SK-N-SH (cell line): ENCODE measurements at regions not wholly inside any gene's neighbourhood (a gene's known extent, or its start where the extent isn't known, plus 50 kb on each side); places are given as distances from the start of the nearest gene placed in this dataset.

Experiments used
- CTCF ChIA-PET: fragments of 300-600, 350-600 bp; formaldehyde crosslinking; extraction: SDS; loops from one replicate; lab custom pipeline; 2021; lab: Yijun Ruan, JAX
- POLR2A ChIA-PET: fragments of 350-600 bp; sonication (Branson Sonifier 250); formaldehyde crosslinking; extraction: SDS; loops from one replicate; lab custom pipeline; 2020; ENCODE audit warnings: antibody characterized with exemption, inconsistent platforms; lab: Yijun Ruan, JAX
- DNase-seq: peaks from one replicate; pipeline ENCODE4 v3.0.0; 2012
- H2AFZ ChIP-seq: fragments of 200-600 bp; sonication (generic); 2 replicates; pipeline ENCODE4 v1.8.1; 2016; ENCODE audit warnings: antibody characterized with exemption, mild to moderate bottlenecking, low read depth
- H3F3A ChIP-seq: fragments of 200-600 bp; sonication (generic); replicated peaks from 2 replicates; pipeline ENCODE3; 2016; ENCODE audit warnings: antibody characterized with exemption, mild to moderate bottlenecking; ENCODE audit not compliant: insufficient read depth
- H3K27ac ChIP-seq, 2 experiments: fragments of 200-500 bp in 1 of 2; fragments of 200-600 bp in 1 of 2; sonication (Bioruptor generic) in 1 of 2; sonication (generic), shearing (Covaris generic) in 1 of 2; 2 replicates each; pipeline versions ENCODE4 v1.5.1 to v1.6.1; 2014 to 2016; ENCODE audit warnings: low read depth in 2 of 2, inconsistent platforms in 1 of 2, low read length in 1 of 2, mild to moderate bottlenecking in 1 of 2, mixed read lengths in 1 of 2
- H3K27me3 ChIP-seq: fragments of 200-600 bp; sonication (generic), shearing (Covaris generic); 2 replicates; pipeline ENCODE4 v1.6.1; 2016; ENCODE audit warnings: mixed run types; ENCODE audit not compliant: insufficient read depth
- H3K36me3 ChIP-seq, 2 experiments: fragments of 200-500 bp in 1 of 2; fragments of 200-600 bp in 1 of 2; sonication (Bioruptor generic) in 1 of 2; sonication (generic) in 1 of 2; replicated peaks in 1 of 2; 2 replicates each; pipeline versions ENCODE3 to v1.5.1; 2014 to 2016; ENCODE audit warnings: low read length in 1 of 2, mild to moderate bottlenecking in 1 of 2; ENCODE audit not compliant: insufficient read depth in 2 of 2, control insufficient read depth in 1 of 2
- H3K4me1 ChIP-seq, 2 experiments: fragments of 200-500 bp in 1 of 2; fragments of 200-600 bp in 1 of 2; sonication (Bioruptor generic) in 1 of 2; sonication (generic), shearing (Covaris generic) in 1 of 2; 2 replicates each; pipeline versions ENCODE4 v1.5.1 to v1.6.1; 2014 to 2016; ENCODE audit warnings: low read depth in 1 of 2, low read length in 1 of 2, mixed run types in 1 of 2; ENCODE audit not compliant: insufficient read depth in 2 of 2, control insufficient read depth in 1 of 2
- H3K4me2 ChIP-seq: fragments of 200-600 bp; sonication (generic), shearing (Covaris generic); 2 replicates; pipeline ENCODE4 v1.6.1; 2017; ENCODE audit warnings: mixed run types
- H3K4me3 ChIP-seq, 2 experiments: fragments of 200-500 bp in 1 of 2; fragments of 200-600 bp in 1 of 2; sonication (Bioruptor generic) in 1 of 2; sonication (generic), shearing (Covaris generic) in 1 of 2; 2 replicates each; pipeline versions ENCODE4 v1.5.1 to v1.8.1; 2014 to 2016; ENCODE audit warnings: low read depth in 2 of 2, inconsistent platforms in 1 of 2, low read length in 1 of 2, mild to moderate bottlenecking in 1 of 2, mixed read lengths in 1 of 2, moderate library complexity in 1 of 2
- H3K79me2 ChIP-seq: fragments of 200-600 bp; sonication (generic); 2 replicates; pipeline ENCODE4 v1.8.1; 2017; ENCODE audit warnings: mild to moderate bottlenecking; ENCODE audit not compliant: insufficient read depth
- H3K9ac ChIP-seq: fragments of 200-600 bp; sonication (generic); 2 replicates; pipeline ENCODE4 v1.6.1; 2017; ENCODE audit warnings: mixed run types
- H3K9me2 ChIP-seq: fragments of 200-600 bp; sonication (generic); 2 replicates; pipeline ENCODE4 v1.6.1; 2017; ENCODE audit warnings: mixed run types
- H3K9me3 ChIP-seq: fragments of 200-600 bp; sonication (generic); 2 replicates; pipeline ENCODE4 v1.6.1; 2017; ENCODE audit warnings: mixed run types, mild to moderate bottlenecking, moderate library complexity
- H4K20me1 ChIP-seq: fragments of 200-600 bp; sonication (generic); 2 replicates; pipeline ENCODE4 v1.6.1; 2017; ENCODE audit warnings: mild to moderate bottlenecking, mixed run types; ENCODE audit not compliant: insufficient read depth
- CHD2 ChIP-seq: fragments of 150-350 bp; IDR thresholded peaks from 2 replicates; pipeline ENCODE4 v1.6.1; 2018; ENCODE audit warnings: low read length; ENCODE audit not compliant: partially characterized antibody
- GATA2 ChIP-seq: sonication (generic); formaldehyde crosslinking; IDR thresholded peaks from 2 replicates; pipeline ENCODE4 v1.5.0; 2020; ENCODE audit warnings: mild to moderate bottlenecking, missing genetic modification reagents
- NRF1 ChIP-seq: IDR thresholded peaks from 2 replicates; pipeline ENCODE4 v1.6.1; 2012; ENCODE audit warnings: low read depth, mild to moderate bottlenecking, low read length
- RCOR1 ChIP-seq: fragments of 150-350 bp; IDR thresholded peaks from 2 replicates; pipeline ENCODE4 v1.6.1; 2017; ENCODE audit warnings: antibody characterized with exemption, low read length
- RXRA ChIP-seq: IDR thresholded peaks from 2 replicates; pipeline ENCODE4 v1.4.0; 2012; ENCODE audit warnings: low read depth, mild to moderate bottlenecking, borderline replicate concordance
- TCF12 ChIP-seq: IDR thresholded peaks from 2 replicates; pipeline ENCODE4 v1.4.0; 2012
- TEAD4 ChIP-seq: IDR thresholded peaks from 2 replicates; pipeline ENCODE4 v1.4.0; 2012; ENCODE audit warnings: mild to moderate bottlenecking, borderline replicate concordance; ENCODE audit not compliant: insufficient read depth
- YY1 ChIP-seq: IDR thresholded peaks from 2 replicates; pipeline ENCODE4 v1.4.0; 2012; ENCODE audit warnings: low read depth, mild to moderate bottlenecking
- WGBS: methylation state at CpG from one replicate; pipeline ENCODE4 v1.1.6; 2017; ENCODE audit warnings: low lambda C conversion rate; 5-methylcytosine and 5-hydroxymethylcytosine counted together
- TF ChIP-seq, protein P1 (sequence below): IDR thresholded peaks from 2 replicates; pipeline ENCODE4 v1.6.1; 2012; ENCODE audit warnings: mild to moderate bottlenecking, low read depth, low read length, moderate library complexity
- TF ChIP-seq, protein P2 (sequence below): fragments of 200-600 bp; sonication (generic); IDR thresholded peaks from 2 replicates; pipeline ENCODE4 v1.6.1; 2017; ENCODE audit warnings: antibody characterized with exemption, mild to moderate bottlenecking, moderate library complexity
- TF ChIP-seq, protein P3 (sequence below): fragments of 150-350 bp; IDR thresholded peaks from 2 replicates; pipeline ENCODE4 v1.6.1; 2017; ENCODE audit warnings: antibody characterized with exemption, low read length, low read depth, borderline replicate concordance
- TF ChIP-seq, protein P4 (sequence below): IDR thresholded peaks from 2 replicates; pipeline ENCODE4 v1.4.0; 2012; ENCODE audit warnings: low read depth, borderline replicate concordance

DNA sequence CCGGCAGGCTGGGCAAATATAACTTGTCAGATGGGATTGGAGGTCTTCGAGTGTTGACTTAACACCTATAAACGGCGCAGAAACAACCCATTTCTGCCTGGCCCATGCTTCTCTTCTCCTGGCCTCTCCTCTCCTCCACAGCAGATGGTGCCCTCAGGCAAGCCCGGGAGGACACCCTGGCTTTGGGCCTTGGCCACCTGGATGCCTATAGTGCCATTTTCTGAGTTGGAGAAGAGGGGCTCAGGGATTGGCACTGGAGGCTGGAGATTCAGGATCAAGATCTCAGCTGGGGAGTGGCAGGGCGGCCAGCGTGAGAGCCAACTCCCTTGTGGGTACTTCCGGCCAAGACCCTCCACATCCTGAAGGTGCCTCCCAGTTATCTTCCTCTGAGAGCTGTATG is 211.9 kb upstream of the PMEPA1 start (continued):
- TF ChIP-seq, protein P1, sequence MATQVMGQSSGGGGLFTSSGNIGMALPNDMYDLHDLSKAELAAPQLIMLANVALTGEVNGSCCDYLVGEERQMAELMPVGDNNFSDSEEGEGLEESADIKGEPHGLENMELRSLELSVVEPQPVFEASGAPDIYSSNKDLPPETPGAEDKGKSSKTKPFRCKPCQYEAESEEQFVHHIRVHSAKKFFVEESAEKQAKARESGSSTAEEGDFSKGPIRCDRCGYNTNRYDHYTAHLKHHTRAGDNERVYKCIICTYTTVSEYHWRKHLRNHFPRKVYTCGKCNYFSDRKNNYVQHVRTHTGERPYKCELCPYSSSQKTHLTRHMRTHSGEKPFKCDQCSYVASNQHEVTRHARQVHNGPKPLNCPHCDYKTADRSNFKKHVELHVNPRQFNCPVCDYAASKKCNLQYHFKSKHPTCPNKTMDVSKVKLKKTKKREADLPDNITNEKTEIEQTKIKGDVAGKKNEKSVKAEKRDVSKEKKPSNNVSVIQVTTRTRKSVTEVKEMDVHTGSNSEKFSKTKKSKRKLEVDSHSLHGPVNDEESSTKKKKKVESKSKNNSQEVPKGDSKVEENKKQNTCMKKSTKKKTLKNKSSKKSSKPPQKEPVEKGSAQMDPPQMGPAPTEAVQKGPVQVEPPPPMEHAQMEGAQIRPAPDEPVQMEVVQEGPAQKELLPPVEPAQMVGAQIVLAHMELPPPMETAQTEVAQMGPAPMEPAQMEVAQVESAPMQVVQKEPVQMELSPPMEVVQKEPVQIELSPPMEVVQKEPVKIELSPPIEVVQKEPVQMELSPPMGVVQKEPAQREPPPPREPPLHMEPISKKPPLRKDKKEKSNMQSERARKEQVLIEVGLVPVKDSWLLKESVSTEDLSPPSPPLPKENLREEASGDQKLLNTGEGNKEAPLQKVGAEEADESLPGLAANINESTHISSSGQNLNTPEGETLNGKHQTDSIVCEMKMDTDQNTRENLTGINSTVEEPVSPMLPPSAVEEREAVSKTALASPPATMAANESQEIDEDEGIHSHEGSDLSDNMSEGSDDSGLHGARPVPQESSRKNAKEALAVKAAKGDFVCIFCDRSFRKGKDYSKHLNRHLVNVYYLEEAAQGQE: no peak
- no peak for TF ChIP-seq YY1
- TF ChIP-seq TEAD4: no peak
- TF ChIP-seq, all 33 proteins: peak for 0

DNA sequence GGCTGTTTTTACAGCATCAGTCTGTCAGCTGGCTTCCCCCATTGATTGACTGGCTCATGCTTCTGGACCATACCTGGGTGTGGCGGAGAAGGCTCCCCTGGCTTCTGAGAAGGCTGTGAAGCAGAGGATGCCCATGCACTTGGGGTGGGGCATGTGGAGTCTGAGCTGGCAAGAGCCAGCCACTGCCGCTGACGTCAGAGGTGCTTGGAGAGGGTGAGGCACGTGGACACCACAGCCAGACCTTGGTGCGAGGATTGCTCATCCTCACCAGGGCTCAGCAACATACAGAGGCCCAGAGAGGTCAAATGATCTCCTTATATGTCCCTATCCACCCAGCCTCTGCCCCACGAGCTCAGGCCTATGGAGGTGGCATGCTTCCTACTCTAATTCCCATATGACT is 211.2 kb upstream of the PMEPA1 start:
- H3K4me1 ChIP-seq: peaks cover 0 to 4% of the 10 kb centered on the region in 2 experiments; a peak in 1 of 4 replicates
- TF ChIP-seq, protein P2, sequence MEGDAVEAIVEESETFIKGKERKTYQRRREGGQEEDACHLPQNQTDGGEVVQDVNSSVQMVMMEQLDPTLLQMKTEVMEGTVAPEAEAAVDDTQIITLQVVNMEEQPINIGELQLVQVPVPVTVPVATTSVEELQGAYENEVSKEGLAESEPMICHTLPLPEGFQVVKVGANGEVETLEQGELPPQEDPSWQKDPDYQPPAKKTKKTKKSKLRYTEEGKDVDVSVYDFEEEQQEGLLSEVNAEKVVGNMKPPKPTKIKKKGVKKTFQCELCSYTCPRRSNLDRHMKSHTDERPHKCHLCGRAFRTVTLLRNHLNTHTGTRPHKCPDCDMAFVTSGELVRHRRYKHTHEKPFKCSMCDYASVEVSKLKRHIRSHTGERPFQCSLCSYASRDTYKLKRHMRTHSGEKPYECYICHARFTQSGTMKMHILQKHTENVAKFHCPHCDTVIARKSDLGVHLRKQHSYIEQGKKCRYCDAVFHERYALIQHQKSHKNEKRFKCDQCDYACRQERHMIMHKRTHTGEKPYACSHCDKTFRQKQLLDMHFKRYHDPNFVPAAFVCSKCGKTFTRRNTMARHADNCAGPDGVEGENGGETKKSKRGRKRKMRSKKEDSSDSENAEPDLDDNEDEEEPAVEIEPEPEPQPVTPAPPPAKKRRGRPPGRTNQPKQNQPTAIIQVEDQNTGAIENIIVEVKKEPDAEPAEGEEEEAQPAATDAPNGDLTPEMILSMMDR: no peak
- TF ChIP-seq TCF12 (no peak), CHD2 (no peak), RCOR1 (no peak), NRF1 (no peak), RXRA (no peak), GATA2 (no peak)
- no peaks in the 10 kb centered on the region; the same call in 1 of the 2 replicates for H3K27me3 ChIP-seq
- H3K36me3 ChIP-seq: no peaks in the 10 kb centered on the region
- H3K9me2 ChIP-seq: no peaks in the 10 kb centered on the region
- no peak overlapping the region for H3K4me3 ChIP-seq
- no peak overlapping the region for H3K27ac ChIP-seq
- CTCF ChIA-PET: no interaction called here
- H3K4me2 ChIP-seq: no peak overlapping the region
- DNase-seq: no peak
- POLR2A ChIA-PET: no interaction called here
- no peak overlapping the region for H2AFZ ChIP-seq
- no peak overlapping the region for H3K9ac ChIP-seq
- H3K79me2 ChIP-seq: no peaks in the 10 kb centered on the region
- H3K9me3 ChIP-seq: no peaks in the 10 kb centered on the region
- no peaks in the 10 kb centered on the region for H4K20me1 ChIP-seq
- H3F3A ChIP-seq: no peaks in the 10 kb centered on the region
- 0% methylated on average over 1 of the region's 6 CpGs for WGBS

DNA sequence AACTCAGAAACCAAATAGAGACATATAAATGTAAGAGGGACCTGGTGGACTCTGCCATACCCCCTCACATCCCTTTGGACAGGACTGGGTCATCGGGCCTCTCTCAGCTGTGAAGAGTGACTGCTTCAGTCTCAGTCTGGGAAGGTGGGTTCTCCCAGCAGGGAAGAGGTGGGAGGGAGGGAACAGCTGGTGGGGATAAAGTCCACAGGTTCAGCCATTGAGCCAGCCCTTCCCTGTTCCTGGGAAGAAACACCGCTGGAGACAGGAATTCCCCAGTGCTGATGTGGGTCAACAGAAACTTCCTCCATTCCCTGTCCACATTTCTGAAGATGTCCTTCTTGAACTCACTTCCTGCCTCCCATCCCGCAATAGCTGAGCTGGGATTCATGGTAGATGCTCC is 209.2 kb upstream of the PMEPA1 start:
- 78% methylated on average over 3 of the region's 3 CpGs for WGBS
- no peaks in the 10 kb centered on the region for H3K9me2 ChIP-seq
- CTCF ChIA-PET: interaction anchor here (0.8 kb wide), 1 partner anchor 11 kb away, joined by 3 read pairs; no protein-coding TSS in a partner anchor

More for the DNA sequence above, 209.2 kb upstream of the PMEPA1 start:
- Histone ChIP-seq H3K9ac (no peak overlapping the region), H3K4me1 (peaks cover 0 to 4% of the 10 kb centered on the region in 2 experiments; a peak in 1 of 4 replicates), H3K27me3 (no peaks in the 10 kb centered on the region; the same call in 1 of the 2 replicates), H3K36me3 (no peaks in the 10 kb centered on the region), H2AFZ (no peak overlapping the region), H3K4me2 (no peak overlapping the region), H3K4me3 (no peak overlapping the region), H3K9me3 (no peaks in the 10 kb centered on the region), H3K27ac (no peak overlapping the region), H3F3A (no peaks in the 10 kb centered on the region), H3K79me2 (no peaks in the 10 kb centered on the region), H4K20me1 (no peaks in the 10 kb centered on the region)
- TF ChIP-seq, protein P3, sequence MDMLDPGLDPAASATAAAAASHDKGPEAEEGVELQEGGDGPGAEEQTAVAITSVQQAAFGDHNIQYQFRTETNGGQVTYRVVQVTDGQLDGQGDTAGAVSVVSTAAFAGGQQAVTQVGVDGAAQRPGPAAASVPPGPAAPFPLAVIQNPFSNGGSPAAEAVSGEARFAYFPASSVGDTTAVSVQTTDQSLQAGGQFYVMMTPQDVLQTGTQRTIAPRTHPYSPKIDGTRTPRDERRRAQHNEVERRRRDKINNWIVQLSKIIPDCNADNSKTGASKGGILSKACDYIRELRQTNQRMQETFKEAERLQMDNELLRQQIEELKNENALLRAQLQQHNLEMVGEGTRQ: no peak
- TF ChIP-seq, protein P4, sequence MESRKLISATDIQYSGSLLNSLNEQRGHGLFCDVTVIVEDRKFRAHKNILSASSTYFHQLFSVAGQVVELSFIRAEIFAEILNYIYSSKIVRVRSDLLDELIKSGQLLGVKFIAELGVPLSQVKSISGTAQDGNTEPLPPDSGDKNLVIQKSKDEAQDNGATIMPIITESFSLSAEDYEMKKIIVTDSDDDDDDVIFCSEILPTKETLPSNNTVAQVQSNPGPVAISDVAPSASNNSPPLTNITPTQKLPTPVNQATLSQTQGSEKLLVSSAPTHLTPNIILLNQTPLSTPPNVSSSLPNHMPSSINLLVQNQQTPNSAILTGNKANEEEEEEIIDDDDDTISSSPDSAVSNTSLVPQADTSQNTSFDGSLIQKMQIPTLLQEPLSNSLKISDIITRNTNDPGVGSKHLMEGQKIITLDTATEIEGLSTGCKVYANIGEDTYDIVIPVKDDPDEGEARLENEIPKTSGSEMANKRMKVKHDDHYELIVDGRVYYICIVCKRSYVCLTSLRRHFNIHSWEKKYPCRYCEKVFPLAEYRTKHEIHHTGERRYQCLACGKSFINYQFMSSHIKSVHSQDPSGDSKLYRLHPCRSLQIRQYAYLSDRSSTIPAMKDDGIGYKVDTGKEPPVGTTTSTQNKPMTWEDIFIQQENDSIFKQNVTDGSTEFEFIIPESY: no peak
- TF ChIP-seq, protein P1: no peak
- DNase-seq: no peak
- POLR2A ChIA-PET: no interaction called here
